ENCODE measurements at regions not wholly inside any gene's neighbourhood (a gene's known extent, or its start where the extent isn't known, plus 50 kb on each side); places are given as distances from the start of the nearest gene placed in this dataset.
A peak's percentile ranks its signal among the peaks of the same experiment; 100 is the strongest.

- H3K9me3 ChIP-seq (ENCODE audit: low read length), result no peaks in the 10 kb centered on the region
- no peak overlapping the region for H3K27ac ChIP-seq (ENCODE audit: extremely low read length, insufficient read depth, low read length)
- 5% methylated on average over 4 of the region's 4 CpGs for WGBS (ENCODE audit: low lambda C conversion rate)
- DNase-seq (ENCODE audit: low spot score), result no peak
- no peaks in the 10 kb centered on the region for H4K20me1 ChIP-seq (ENCODE audit: insufficient read depth, low read length)
- H3K79me2 ChIP-seq (ENCODE audit: insufficient read depth, low read length), result no peaks in the 10 kb centered on the region
- in situ Hi-C loops (cut with HindIII; ENCODE audit: extremely low pct_ligation_motif_present, low pct_unique_long_range_greater_than_20kb) (no loop called here), intact Hi-C loops (cut with micrococcal nuclease; ENCODE audit: unreplicated experiment) (no loop called here)
- peaks cover 7 to 71% of the 10 kb centered on the region in 2 experiments for H3K27me3 ChIP-seq (ENCODE audit: control insufficient read depth in 1 of 2, insufficient read depth in 2 of 2, low read length in 2 of 2)
- CTCF ChIA-PET (ENCODE audit: low intra/inter-chr PET ratio, low total read pairs), result no interaction called here
- H3K9ac ChIP-seq (ENCODE audit: insufficient read depth, low read depth, low read length), result no peak overlapping the region
- ATAC-seq, result peak; percentile 83
- H3K4me1 ChIP-seq (ENCODE audit: insufficient read depth, low read length), result no peaks in the 10 kb centered on the region
- POLR2A ChIA-PET, result no interaction called here
- no peak overlapping the region for H3K4me2 ChIP-seq (ENCODE audit: low read depth, low read length)
- H3K36me3 ChIP-seq (replicated peaks in 1 of 2; ENCODE audit: control insufficient read depth in 1 of 2, insufficient read depth in 2 of 2, low read length in 2 of 2), result no peaks in the 10 kb centered on the region
- TF ChIP-seq TBP (CRISPR knock-in tag; IDR thresholded peaks at IDR 0.05) (no peak), ZSCAN30 (CRISPR knock-in tag; IDR thresholded peaks at IDR 0.05) (no peak), ZNF138 (CRISPR knock-in tag; IDR thresholded peaks at IDR 0.05; ENCODE audit: low read depth) (no peak)
- no TSS peak for BruUV-seq (replicated peaks)
- H3K4me3 ChIP-seq (replicated peaks in 1 of 3; ENCODE audit: insufficient read depth in 1 of 3, low read depth in 2 of 3, low read length in 3 of 3), result no peak overlapping the region
- no peak for FAIRE-seq
- no peak overlapping the region for H2AFZ ChIP-seq (ENCODE audit: low read length)
Measured at GRCh38 chr3:127105587-127105986, 87.3 kb upstream of the PRR23E start.

- in situ Hi-C loops (cut with HindIII; ENCODE audit: extremely low pct_ligation_motif_present, low pct_unique_long_range_greater_than_20kb), result no loop called here
- Histone ChIP-seq H3K4me1 (ENCODE audit: insufficient read depth, low read length) (no peaks in the 10 kb centered on the region), H3K4me3 (replicated peaks in 1 of 3; ENCODE audit: insufficient read depth in 1 of 3, low read depth in 2 of 3, low read length in 3 of 3) (no peak overlapping the region), H3K4me2 (ENCODE audit: low read depth, low read length) (no peak overlapping the region), H3K36me3 (replicated peaks in 1 of 2; ENCODE audit: control insufficient read depth in 1 of 2, insufficient read depth in 2 of 2, low read length in 2 of 2) (no peaks in the 10 kb centered on the region), H2AFZ (ENCODE audit: low read length) (no peak overlapping the region), H3K9me3 (ENCODE audit: low read length) (peaks cover 1% of the 10 kb centered on the region), H3K27ac (ENCODE audit: extremely low read length, insufficient read depth, low read length) (no peak overlapping the region), H4K20me1 (ENCODE audit: insufficient read depth, low read length) (no peaks in the 10 kb centered on the region), H3K9ac (ENCODE audit: insufficient read depth, low read depth, low read length) (no peak overlapping the region), H3K79me2 (ENCODE audit: insufficient read depth, low read length) (no peaks in the 10 kb centered on the region), H3K27me3 (ENCODE audit: control insufficient read depth in 1 of 2, insufficient read depth in 2 of 2, low read length in 2 of 2) (peaks cover 4 to 66% of the 10 kb centered on the region in 2 experiments)
- ATAC-seq (no peak), DNase-seq (ENCODE audit: low spot score) (no peak), FAIRE-seq (no peak)
- WGBS (ENCODE audit: low lambda C conversion rate), result 37% methylated on average over 5 of the region's 7 CpGs
- no TSS peak for BruUV-seq (replicated peaks)
- POLR2A ChIA-PET, result no interaction called here
- CTCF ChIA-PET (ENCODE audit: low intra/inter-chr PET ratio, low total read pairs), result no interaction called here
- intact Hi-C loops (cut with micrococcal nuclease; ENCODE audit: unreplicated experiment), result no loop called here
- no peak for TF ChIP-seq ZNF615 (CRISPR knock-in tag; IDR thresholded peaks at IDR 0.05; ENCODE audit: borderline replicate concordance)
- TF ChIP-seq ZNF770 (CRISPR knock-in tag; IDR thresholded peaks at IDR 0.05), result no peak
- TF ChIP-seq ATAD3A (CRISPR knock-in tag; IDR thresholded peaks at IDR 0.05), result no peak
- TF ChIP-seq TOE1 (CRISPR knock-in tag; IDR thresholded peaks at IDR 0.05), result no peak
- TF ChIP-seq ELF1 (CRISPR knock-in tag; IDR thresholded peaks at IDR 0.05), result no peak
- no peak for TF ChIP-seq TRAFD1 (CRISPR knock-in tag; IDR thresholded peaks at IDR 0.05; ENCODE audit: borderline replicate concordance)
- no peak for TF ChIP-seq MLXIP (CRISPR knock-in tag; IDR thresholded peaks at IDR 0.05; ENCODE audit: borderline replicate concordance)
- TF ChIP-seq ZNF296 (CRISPR knock-in tag; conservative IDR thresholded peaks at IDR 0.05), result no peak
- TF ChIP-seq ZNF510 (CRISPR knock-in tag; IDR thresholded peaks at IDR 0.05; ENCODE audit: low read depth), result no peak
- TF ChIP-seq ZNF382 (CRISPR knock-in tag; IDR thresholded peaks at IDR 0.05; ENCODE audit: borderline replicate concordance), result no peak
- no peak for TF ChIP-seq HDAC2 (CRISPR knock-in tag; IDR thresholded peaks at IDR 0.05)
Measured at GRCh38 chr3:127106053-127106452, 86.9 kb upstream of the PRR23E start.
